GM19099 (cell line): ENCODE measurements at regions not wholly inside any gene's neighbourhood (a gene's known extent, or its start where the extent isn't known, plus 50 kb on each side); places are given as distances from the start of the nearest gene placed in this dataset.

Source experiments
- POLR2A ChIP-seq: IDR thresholded peaks from 3 replicates; pipeline ENCODE4 v1.6.1; 2011; ENCODE audit warnings: low read depth; ENCODE audit not compliant: insufficient read length; ENCODE audit errors: extremely low read depth

GRCh38 chr4:116632269-116632668, 453.1 kb downstream of the TRAM1L1 start:
- TF ChIP-seq POLR2A: no peak

DNA sequence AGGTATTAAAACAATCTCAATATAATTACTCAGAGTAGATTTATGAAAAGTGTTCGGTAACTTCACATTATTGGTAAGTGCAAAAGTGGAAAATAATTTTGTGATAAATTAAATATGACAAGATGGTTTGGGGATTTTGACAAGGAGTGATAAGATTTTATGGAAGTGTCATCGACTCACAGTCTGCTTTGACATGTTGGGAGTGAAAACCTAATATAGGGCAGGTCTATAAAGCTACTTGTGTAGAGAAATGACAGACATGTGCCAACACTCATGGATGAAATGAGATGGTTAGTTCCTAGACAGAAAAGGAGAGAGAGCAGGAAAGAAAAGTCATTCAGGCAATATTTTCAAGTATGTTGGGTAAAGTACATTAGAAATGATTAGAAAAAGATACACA, 456.8 kb downstream of the TRAM1L1 start:
- no peak for TF ChIP-seq POLR2A

GRCh38 chr4:116627545-116627944, 457.8 kb downstream of the TRAM1L1 start:
- no peak for TF ChIP-seq POLR2A

DNA sequence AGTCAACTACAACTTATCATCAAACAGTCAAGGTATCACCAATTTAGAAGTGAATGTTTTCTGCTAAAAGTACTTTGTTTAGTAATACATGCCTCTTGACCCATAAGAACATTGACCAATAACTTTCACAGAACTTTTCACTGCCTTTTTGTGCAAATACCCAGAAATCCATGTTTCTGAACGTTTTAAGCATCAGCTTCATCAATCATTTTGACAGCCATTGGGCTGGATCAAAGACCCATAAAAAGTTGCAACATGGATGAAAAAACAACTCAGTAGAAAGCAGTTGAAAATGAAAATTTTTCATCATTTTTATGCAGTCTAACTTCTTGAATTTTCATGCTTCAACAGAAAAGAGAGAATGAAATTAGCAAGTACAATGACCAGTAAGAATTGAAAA, 466.7 kb downstream of the TRAM1L1 start:
- TF ChIP-seq POLR2A: no peak

DNA sequence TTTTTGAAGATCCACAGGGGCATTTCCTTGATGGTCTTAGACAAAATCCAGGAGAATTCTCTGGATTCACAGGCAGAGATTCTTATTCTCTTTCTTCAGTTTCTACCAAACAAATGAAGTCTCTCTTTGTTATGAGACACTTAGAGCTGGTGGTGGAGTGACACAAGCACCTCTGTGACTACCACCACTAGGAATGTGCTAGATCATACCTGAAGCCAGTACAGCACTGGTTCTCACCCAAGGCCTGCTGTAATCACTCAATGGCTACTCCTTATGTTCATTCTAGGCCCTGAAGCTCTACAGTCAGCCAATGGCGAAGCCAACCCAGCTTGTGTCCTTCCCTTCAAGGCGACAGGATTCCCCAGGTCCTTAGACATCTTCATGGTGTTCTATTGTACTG, 482.3 kb downstream of the TRAM1L1 start:
- TF ChIP-seq POLR2A: no peak

- no peak for TF ChIP-seq POLR2A
Measured at GRCh38 chr4:116599859-116600258, 485.5 kb downstream of the TRAM1L1 start.

DNA sequence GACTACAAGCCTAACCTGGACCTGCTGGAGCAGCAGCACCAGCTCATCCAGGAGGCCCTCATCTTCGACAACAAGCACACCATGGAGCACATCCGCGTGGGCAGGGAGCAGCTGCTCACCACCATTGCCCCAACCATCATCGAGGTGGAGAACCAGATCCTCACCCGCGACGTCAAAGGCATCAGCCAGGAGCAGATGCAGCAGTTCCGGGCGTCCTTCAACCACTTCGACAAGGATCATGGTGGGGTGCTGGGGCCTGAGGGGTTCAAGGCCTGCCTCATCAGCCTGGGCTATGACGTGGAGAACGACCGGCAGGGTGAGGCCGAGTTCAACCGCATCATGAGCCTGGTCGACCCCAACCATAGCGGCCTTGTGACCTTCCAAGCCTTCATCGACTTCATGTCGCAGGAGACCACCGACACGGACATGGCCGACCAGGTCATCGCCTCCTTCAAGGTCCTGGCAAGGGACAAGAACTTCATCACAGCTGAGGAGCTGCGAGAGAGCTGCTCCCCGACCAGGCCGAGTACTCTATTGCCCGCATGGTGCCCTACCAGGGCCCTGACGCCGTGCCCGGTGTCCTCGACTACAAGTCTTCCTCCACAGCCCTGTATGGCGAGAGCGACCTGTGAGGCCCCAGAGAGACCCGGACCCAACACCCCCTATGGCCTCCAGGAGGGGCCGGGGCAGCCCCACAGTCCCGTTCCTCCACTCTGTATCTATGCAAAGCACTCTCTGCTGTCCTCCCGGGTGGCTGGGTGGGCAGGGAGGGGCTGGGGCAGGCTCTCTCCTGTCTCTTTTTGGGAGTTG, 486.2 kb downstream of the TRAM1L1 start:
- TF ChIP-seq POLR2A: no peak

- no peak for TF ChIP-seq POLR2A
Measured at GRCh38 chr4:116598155-116598979, 487.0 kb downstream of the TRAM1L1 start.

- TF ChIP-seq POLR2A: no peak
Measured at GRCh38 chr4:116590648-116591047, 494.7 kb downstream of the TRAM1L1 start.

- no peak for TF ChIP-seq POLR2A
Measured at GRCh38 chr4:116588783-116589182, 496.6 kb downstream of the TRAM1L1 start.

- TF ChIP-seq POLR2A: no peak
Measured at GRCh38 chr4:116585246-116585645, 500.1 kb downstream of the TRAM1L1 start.

- TF ChIP-seq POLR2A: no peak
Measured at GRCh38 chr4:116577321-116577720, 508.1 kb downstream of the TRAM1L1 start.

GRCh38 chr4:116573540-116573939, 511.8 kb downstream of the TRAM1L1 start:
- TF ChIP-seq POLR2A: no peak

DNA sequence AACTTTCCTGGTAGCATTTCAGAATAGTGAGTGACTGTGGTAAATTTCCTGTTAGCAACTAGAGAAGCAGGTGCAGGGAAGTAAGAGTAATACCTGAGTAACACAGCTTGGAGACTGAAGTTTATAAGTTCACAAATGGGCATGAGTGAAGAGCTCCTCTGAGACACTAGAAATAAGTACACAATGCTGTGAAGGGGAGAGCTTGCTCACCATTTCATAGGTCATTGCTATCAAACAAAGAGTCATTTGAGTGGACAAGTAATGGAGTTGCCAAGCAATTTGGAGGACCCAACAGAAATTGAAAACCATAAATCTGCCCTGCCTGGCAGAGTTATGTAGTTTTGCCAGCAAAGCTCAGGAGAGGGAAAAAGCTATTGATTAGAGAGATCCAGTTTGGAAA, 523.6 kb downstream of the TRAM1L1 start:
- no peak for TF ChIP-seq POLR2A

DNA sequence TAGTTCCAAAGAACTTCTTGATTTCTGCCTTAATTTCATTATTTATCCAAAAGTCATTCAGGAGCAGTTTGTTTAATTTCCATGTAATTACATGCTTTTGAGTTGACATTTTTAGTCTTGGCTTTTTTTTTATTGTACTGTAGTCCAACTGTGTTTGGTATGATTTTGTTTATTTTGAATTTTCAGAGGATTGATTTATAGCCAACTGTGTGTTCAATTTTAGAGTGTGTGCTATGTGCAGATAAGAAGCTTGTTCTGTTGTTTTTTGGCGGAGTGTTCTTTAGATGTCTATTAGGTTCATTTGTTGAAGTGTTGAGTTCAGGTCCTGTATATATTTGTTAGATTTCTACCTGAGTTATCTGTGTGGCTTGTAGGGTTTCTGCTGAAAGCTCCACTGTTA, 533.6 kb downstream of the TRAM1L1 start:
- no peak for TF ChIP-seq POLR2A

DNA sequence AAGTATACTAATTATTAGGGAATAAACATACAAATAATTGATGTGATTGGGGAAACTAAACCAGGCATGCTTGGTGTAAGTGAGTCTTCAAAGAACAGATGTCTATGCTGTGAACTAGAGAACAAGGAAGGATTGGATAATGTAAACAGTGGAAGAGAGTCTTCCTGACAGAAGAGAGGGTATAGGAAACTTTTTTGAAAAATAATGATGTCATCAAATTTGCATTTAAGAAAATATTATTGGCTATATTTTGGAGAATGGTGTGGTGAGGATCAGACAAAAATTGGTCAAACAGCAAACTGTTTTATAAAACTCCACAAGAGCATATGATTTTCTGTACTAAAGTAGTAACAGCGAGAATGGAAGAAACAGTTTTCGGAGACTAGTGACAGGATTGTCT, 537.7 kb downstream of the TRAM1L1 start:
- TF ChIP-seq POLR2A: no peak
